T-helper 2 cell treated with Interferon-gamma antibody and Interleukin-4, amounts not matched to agents 100 ng/mL and 5 ng/mL, for 36 hours (primary cell): ENCODE measurements at regions not wholly inside any gene's neighbourhood (a gene's known extent, or its start where the extent isn't known, plus 50 kb on each side); places are given as distances from the start of the nearest gene placed in this dataset.

Source experiments
- intact Hi-C: fragments of 100-400 bp; cut with micrococcal nuclease; formaldehyde crosslinking; loops from one replicate; pipeline ENCODE4 v1.15.1; 2023

DNA sequence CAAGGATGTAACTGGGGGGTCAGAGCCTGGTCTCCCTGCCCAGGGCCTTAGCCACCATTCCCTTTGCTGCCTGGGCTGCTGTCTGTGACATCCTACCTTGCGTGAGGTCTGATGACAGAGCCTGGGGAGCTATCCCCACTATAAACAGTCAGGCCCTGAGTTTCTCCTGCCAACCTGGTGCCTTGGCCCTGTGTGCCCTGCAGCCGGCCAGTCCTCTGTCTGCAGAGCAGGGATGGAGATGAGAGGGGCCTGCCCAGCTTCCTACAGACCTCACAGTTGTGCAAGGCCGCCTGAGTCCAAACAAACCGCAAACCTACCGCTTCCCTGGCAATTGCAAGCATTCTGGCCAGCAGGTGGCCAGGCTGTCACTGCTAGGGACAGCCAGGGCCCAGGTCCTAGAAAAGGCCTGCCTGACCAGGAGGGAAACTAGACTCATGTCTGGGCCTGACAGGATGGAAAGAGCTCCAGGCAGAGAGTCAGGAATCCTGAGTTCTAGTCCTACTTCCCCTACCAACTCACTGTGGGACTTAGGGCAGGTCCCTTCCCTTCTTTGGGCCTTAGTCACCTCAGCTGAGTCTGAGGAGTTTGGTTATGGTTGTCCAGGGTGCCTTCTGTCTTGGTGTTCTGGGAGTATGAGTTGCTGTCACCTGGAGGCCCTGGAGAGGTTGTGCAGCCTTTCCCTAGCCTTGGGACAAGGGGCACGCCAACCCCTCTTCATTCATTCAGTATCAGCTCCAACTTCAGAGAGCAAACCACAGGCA is 86.2 kb downstream of the VEGFA start:
- intact Hi-C loops: no loop called here

DNA sequence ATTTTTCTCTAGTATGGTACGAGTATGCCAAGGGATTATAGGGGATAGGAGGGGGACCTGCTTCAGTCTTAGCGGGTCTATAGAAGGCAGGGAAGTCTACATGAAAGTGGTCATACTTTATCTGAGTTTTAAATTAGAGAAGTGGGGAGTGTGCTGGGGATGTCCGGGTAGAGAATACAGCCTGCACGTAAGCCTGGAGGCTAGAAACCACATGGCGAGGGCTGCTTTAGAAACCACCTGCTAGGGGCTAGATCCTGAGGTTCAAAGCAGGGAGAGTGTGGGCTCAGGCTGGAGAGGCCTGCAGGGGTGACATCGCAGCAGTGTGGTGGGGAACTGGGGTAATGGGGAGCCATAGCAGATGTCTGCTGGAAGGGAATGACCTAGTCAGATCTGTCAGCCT is 85.2 kb downstream of the VEGFA start:
- intact Hi-C loops: no loop called here

DNA sequence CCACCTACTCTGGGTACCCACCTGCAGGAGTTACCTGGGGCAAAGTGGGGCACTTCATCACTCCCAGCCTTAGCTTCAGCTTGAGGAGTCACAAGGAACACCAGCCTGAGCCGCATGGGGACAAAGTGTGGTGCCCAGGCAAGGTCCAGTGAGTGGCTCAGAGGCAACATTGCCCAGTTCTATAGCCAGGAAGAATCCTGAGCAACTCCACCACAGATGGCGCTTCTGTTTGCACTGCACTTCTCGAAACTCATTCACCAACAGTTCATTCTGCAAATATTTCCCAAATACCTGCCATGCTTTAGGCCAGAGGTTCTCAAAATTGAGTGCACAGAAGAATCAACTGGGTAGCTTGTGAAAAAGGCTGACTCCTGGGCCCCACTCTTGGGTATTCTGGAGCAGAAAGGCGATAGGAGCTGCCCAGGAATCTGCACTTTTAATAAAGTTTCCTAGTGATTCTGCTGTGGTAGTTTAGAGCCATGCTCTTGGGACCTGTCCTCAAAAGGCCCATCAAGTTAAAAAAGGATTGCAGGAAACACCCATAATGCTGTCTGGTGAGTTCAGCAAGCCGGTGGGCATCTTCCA is 83.1 kb downstream of the VEGFA start:
- intact Hi-C loops: no loop called here

DNA sequence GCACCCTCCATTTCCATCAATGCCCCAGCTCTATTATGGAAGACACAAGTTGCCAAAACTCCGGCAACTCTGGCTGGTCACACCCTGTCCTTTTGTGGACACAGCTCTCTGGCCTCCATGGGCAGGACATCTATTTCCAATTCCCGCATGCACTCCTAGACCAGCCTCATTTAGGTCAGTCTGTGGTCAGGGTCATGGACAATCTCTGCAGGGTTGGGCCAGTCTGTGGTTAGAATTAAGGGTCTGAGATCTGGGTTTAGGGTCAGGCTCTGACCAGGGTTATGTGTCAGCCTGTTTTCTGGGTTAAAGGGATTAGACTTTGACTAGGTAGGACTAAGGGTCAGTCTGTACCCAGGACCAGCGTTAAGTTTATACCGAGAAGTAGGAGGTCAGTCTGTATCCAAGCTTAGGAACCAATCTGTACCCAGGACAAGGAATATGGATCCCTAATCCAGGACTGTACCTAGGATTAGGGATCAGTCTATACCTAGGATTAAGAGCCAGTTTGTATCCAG is 82.4 kb downstream of the VEGFA start:
- intact Hi-C loops: no loop called here

DNA sequence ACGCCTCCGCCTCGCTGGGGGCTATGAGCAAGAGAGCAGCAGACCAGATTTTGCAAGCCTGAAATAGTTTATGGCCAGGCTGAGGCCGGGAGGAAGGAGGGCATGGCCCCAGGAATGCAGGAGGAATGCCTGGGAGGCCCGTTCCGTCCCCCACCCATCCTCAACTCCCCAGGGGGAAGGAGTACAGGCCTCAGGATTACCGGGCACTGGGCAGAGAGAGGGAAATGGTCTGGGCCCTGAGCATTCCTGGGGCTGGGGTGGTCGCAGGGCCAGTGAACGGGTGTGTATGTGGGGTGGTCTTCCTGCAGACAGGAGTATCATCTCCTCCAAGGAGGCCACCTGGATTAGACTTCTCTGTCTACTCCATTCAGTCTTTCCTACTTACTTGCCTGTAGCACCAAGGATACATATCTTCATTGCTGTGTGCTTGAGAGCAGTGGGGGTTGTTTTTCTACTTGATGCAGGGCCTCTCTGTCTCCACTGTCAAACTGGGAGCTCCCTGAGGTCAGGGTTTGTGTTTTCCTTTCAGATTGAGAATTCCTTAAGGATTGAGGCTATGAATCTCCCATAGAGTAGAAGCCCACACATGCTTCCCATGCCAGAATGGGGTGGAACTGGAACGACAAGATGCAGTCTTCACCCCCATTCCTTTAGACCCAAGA is 81.3 kb downstream of the VEGFA start:
- intact Hi-C loops: no loop called here

DNA sequence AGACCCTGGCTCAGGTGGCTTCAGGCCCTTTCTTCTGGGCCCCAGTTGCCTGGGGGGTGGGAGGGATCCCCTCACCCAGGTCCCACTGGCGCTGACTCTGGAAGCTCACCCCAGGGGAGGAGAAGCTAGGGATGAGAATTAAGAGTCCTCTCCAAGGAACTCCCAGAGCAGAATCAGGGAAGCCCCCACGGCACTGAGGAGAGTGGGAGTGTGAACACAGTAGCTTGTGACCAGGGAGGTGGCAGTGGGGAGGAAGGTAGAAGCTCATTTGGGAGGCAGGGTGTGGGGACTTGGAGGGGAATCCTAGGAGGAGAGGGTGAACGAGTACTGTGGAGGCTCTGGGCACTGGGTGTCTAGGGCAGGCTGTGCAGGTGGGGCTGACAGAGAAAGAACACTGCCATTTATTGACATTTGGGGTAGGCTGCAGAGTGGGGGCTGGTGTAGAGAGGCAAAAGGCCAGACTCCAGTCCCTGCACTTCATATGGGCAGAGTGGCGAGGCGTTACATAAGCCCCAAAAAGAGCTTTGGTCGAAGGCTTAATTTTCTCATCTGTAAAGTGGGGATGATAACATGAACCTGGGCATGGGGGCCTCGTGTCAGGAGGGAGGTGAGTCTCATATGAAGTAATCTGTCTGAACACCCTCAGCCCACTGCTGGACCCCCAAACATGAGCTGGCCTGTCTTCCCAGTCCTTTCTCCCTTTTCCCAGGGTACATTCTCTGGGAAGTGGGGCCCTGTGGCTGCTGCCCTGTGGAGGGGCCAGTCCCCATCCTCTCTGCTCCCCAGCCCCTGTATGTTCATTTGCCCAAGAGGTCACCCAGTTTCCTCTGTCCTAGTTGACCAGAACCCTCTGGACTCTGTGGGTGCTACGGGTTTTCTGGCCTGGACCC is 80.5 kb downstream of the VEGFA start:
- intact Hi-C loops: no loop called here

DNA sequence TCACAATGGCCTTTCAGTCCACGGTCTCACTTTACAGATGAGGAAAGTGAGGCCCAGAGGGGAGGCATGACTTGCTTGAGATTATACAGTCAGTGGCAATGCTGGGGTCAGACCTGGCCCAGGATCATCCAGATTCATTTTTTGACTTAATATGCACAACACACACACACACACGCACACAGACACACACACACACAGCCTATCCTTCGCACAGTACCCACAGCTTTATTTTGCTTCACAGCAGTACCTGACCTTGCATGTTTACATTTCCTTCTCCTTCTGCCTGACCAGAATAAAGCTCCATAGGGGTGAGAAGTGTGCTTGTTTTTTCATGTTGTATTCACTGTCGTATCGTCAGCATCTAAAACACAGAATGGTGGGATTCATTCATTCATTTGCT is 79.8 kb downstream of the VEGFA start:
- intact Hi-C loops: no loop called here

DNA sequence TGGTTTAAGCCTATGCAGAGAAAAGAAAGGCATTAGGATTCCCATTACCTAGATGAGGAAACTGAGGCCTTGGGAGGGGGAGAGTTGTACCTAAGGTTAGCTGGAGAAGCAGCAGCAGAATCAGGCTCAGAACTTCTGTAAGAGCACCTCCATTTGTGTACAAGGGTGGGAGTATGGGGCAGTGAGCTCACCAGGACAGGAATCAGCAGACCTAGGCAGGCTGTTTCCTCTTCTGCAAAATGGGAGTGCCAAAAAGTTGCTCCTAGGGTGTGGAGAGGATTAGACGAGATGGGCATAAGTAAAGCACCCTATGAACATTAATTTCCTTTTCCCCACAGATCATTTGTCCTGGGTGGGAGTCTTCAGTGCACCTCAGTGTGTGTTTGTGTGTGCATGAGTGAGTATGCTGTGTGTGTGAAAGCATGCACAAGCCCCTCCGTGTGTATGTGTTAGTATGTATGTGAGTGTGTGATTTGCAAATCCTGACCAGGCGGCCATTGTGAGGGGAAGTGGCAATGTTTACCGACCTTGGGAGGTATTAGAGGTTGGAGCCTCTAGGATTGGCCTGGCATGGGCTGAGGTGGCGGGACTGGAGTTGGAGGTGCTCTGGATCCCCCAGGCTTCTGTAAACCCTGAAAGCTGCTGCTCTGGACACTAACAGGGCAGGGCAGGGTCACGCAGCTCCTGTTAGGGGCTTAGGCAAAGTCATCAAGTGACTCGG is 78.8 kb downstream of the VEGFA start:
- intact Hi-C loops: no loop called here

DNA sequence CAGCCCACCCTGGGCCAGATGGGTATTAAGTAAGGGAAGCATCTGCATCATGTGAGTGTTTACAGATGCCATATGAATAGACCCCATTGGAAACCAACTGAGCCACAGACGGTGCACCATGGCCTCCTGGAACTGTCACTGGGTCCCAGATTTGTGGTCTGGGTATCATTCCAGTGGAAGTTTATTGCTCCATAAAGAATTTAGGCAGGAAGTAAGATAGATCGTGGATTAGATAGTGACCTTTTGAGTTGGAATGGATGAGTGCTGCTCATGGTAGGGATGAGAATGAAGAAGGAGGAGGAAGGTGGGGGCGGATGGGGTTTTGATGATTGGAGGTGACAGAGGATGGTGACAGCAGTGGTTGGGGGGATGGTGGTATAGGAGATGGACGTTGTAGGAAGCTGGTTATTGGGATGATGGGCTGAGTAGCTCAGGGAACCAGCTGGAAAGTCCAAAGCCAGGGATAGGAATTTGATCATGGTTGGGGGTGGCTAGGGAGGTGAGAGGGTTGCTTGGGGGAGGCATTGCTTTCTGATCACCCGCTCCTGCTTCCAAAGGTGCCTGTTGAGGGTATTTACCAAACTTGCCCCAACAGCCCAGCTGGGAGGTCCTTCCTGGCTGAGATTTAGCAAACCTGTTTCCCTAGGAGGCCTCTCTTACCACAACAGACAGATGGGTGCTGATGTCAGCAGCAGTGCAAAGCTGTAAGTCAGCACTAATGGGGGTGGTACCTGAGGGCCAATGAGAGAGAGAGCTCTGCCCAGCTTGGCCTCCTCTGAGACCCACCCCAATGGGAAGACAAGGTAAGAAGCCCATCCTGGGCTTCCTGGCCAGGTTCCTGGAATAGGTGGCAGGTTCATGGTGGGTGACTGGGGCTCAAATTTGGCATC is 78.0 kb downstream of the VEGFA start:
- intact Hi-C loops: no loop called here

DNA sequence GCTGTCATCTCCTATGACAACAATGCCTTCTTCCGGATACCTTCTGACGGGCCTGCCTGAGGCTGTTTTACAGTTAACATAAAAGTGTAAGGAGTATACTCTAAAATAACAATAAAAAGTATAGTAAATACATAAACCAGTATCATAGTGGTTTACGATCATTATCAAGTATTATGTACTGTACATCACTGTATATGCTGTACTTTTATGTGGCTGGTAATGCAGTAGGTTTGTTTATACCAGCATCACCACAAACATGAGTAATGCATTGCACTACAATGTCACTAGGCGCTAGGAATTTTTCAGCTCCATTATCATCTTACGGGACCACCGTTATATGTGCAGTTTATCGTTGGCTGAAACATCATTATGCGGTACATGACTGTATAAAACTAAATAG is 76.5 kb downstream of the VEGFA start:
- intact Hi-C loops: no loop called here

DNA sequence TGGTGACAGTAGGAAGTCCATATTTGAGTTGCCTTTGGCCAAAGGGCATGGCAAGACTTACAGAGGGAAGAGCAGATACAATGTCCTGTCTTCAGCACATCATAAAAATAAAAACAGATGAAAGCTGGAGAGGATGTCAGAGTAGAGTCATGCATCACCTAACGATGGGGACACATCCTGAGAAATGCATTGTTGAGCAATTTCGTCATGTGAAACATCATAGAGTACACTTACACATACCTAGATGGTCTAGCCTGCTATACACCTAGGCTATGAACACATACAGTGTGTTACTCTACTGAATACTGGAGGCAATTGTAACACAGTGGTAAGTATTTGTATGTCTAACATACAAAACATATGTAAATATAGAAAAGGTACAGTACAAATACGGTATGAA is 75.6 kb downstream of the VEGFA start:
- intact Hi-C loops: no loop called here

DNA sequence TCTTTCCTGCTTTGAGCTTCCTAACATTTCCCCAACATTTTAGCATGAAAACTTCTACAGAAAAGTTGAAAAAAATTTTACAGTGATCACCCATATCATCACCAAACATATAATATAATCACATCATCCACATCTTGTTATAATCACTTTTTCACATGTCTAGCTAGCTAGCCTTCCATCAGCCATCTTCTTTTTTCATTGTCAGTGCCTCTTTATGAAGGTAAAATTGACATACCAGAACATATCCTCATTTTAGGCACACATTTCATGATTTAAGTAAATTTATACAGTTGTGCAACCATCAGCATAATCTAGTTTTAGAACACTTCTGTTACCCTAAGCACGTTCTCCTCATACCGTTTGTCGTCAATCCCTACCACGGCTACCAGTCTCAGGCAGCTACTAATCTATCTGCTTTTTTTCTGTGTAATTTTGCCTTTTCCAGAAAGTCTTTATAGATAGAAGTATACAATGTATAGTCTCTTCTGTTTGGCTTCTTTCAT is 73.7 kb downstream of the VEGFA start:
- intact Hi-C loops: no loop called here

DNA sequence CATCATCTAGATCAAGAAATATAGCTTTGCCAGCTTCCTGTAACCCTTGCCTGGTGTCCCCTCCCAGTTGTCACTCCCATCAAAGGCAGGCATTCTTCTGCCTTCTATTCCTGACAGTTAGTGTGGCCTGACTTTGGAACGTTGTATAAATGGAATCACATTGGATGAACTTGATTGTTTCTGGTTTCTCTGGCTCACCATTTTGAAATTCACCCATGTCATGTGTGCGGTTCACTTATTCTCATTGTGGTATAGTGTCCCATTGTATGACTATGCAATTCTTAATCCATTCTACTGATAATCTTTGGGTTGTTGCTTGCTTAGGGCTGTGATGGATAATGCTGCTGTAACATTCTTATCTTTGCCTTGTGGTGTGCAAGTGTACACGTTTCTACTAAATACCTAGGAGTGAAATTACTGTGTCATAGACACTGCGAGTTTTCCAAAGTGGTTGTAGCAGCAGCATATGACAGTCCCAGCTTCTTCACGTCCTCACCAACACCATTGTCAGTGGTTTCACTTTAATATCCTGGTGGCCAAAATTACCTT is 73.2 kb downstream of the VEGFA start:
- intact Hi-C loops: no loop called here

DNA sequence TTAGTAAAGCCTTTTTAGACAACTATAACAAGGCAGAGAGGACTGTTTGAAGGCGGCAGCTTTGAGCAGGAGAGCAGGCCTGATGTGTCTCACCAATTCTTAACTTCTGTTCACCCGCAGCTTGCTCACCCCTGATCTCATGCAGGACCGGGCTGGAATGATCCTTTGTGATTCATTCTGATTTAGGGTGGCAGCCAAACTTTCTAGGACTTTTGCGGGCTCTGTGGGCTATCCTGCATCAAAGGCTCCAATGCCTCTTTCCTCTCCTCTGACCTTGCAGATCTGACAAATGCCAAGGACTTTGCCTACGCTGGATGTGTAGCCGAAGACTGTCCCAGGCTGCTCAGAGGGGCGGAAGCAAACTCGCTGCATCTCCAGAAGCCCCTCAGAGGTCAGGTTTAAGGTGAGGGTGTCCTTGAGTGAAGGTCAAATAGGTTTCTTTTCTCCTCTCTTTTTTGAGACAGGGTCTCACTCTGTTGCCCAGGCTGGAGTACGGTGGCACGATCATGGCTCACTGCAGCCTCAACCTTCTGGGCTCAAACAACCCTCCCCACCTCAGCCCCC is 72.3 kb downstream of the VEGFA start:
- intact Hi-C loops: no loop called here

DNA sequence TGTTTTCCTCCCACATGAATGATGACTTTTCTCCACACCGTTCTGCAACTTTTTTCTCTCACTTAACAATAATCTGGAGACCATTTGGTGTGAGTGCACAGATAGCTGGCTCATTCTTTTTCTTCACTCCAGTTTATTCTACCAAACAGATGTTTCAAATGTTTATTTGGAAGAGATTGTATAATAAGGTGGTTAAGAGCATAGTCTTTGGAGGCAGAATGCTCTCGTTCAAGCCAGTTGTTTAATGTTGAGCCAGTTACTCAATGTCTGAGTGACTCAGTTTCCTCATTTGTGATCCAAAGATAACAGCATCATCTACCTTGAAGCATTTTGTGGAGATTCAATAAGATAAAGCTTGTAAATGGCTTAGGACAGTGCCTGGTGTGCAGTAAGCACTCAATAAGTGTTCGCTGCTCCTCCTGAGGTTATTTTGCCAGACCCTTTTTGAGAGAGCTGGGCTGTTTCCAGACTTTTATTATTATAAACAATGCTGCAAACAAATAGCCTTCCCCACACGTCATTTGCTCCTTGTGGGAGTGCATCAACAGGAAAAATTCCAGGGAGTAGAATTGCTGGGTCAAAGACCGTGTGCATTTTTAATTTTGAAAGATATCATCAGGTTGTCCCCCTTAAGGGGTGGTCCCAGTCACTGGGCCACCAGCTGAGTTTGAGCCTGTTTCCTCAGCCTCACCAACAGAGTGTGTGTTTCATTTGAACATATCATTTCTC is 70.6 kb downstream of the VEGFA start:
- intact Hi-C loops: no loop called here

DNA sequence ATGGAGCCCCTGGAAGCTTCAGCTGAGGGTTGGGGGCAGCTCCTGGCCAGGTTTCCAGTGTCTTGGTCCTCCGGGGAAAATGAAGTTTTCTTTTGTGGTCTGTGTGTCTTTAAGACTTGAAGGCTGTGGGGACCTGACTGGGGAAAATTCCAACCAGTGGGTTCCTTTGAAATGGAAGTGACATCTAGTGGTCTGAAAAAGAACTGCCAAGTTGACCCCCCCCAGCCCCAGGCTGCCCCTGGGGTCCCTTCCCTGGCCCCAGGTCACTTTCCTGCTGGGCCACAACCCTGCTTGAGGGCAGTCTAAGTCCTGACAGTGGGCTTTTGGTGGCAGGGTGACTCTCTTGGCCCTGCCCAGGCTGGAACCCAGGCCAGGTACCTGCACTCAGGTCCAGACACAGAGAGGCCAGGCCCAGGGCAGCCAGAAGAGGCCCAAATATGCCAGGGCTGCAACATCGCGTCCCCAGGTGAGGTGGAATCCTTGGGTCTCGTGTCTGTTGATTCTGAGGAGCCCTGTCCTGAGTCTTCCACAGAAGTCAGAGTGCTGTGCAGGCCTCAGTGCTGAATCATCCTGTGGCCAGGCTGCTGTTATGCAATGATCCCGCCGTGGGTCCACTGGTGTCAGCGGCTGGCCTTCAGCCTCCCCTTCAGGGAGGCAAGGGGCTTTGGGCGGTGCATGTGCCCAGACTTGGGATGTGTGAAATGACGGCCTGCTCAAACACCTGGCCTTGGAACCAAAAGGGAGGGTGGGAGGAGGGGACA is 68.4 kb downstream of the VEGFA start:
- intact Hi-C loops: loop anchor here (2.0 kb wide), 1 partner anchor 66 kb away; no protein-coding TSS in a partner anchor

DNA sequence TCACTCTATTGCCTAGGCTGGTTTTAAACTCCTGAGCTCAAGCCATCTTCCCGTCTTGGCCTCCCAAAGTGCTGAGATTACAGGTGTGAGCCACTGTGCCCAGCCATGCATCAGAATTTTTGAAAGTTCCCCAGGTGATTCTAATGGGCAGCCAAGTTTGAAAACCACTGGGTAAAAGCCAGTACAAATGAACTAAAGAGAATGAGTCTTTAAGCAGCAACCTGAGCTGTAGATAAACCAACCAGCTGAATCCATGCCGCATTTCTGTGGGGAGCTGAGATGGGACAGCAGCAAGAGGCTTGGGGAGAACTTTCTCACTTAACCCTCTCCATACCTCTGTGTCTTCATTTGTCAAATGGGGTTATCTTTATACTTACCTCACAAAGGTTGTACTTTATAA is 67.5 kb downstream of the VEGFA start:
- intact Hi-C loops: no loop called here
